ENCODE measurements at regions not wholly inside any gene's neighbourhood (a gene's known extent, or its start where the extent isn't known, plus 50 kb on each side); places are given as distances from the start of the nearest gene placed in this dataset.

- TF ChIP-seq, protein P1, sequence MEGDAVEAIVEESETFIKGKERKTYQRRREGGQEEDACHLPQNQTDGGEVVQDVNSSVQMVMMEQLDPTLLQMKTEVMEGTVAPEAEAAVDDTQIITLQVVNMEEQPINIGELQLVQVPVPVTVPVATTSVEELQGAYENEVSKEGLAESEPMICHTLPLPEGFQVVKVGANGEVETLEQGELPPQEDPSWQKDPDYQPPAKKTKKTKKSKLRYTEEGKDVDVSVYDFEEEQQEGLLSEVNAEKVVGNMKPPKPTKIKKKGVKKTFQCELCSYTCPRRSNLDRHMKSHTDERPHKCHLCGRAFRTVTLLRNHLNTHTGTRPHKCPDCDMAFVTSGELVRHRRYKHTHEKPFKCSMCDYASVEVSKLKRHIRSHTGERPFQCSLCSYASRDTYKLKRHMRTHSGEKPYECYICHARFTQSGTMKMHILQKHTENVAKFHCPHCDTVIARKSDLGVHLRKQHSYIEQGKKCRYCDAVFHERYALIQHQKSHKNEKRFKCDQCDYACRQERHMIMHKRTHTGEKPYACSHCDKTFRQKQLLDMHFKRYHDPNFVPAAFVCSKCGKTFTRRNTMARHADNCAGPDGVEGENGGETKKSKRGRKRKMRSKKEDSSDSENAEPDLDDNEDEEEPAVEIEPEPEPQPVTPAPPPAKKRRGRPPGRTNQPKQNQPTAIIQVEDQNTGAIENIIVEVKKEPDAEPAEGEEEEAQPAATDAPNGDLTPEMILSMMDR (IDR thresholded peaks at IDR 0.05): no peak
- TF ChIP-seq POLR2A (IDR thresholded peaks at IDR 0.05; ENCODE audit: low read depth) (no peak), EP300 (IDR thresholded peaks at IDR 0.05) (no peak)
These were observed 237.5 kb upstream of the CTSO start for GRCh38 chr4:156191044-156191781.

Measured in esophagus muscularis mucosa (tissue), 4 donors.